Caco-2 (cell line): ENCODE measurements at regions not wholly inside any gene's neighbourhood (a gene's known extent, or its start where the extent isn't known, plus 50 kb on each side); places are given as distances from the start of the nearest gene placed in this dataset.

Source experiments
- BruUV-seq: library from RNA; stranded (reverse); fragments of 400-500 nt; replicated peaks from 2 replicates; lab custom pipeline; 2021; lab: Mats Ljungman, UMichigan
- CTCF ChIA-PET: fragments of 300-600 bp; sonication (Branson Sonifier 250); formaldehyde crosslinking; loops from one replicate; lab custom pipeline; 2022; ENCODE audit warnings: antibody characterized with exemption; lab: Charles Lee
- POLR2A ChIA-PET: fragments of 300-600 bp; sonication (Branson Sonifier 250); formaldehyde crosslinking; loops from one replicate; lab custom pipeline; 2022; ENCODE audit warnings: antibody characterized with exemption; lab: Charles Lee
- DNase-seq, 2 experiments: peaks; one replicate each; pipeline versions ENCODE4 v3.0.0 to v3.0.0-alpha.2; 2020 to 2022
- H3K27me3 ChIP-seq: replicated peaks from 2 replicates; pipeline ENCODE4 v1.6.0; 2011; ENCODE audit warnings: low read length; ENCODE audit not compliant: control insufficient read depth, insufficient read depth
- H3K36me3 ChIP-seq: 2 replicates; pipeline ENCODE4 v1.5.1; 2011; ENCODE audit warnings: low read length; ENCODE audit not compliant: control insufficient read depth, insufficient read depth
- H3K4me1 ChIP-seq: fragments of 250-450 bp; sonication (Bioruptor Pico); 2 replicates; pipeline ENCODE4 v1.5.1; 2020; ENCODE audit warnings: mild to moderate bottlenecking
- H3K4me3 ChIP-seq: 2 replicates; pipeline ENCODE4 v1.5.1; 2011; ENCODE audit warnings: low read depth, mild to moderate bottlenecking, control low read depth, low read length
- H3K9me3 ChIP-seq: fragments of 250-450 bp; sonication (Bioruptor Pico); 2 replicates; pipeline ENCODE4 v1.5.1; 2020; ENCODE audit warnings: mild to moderate bottlenecking, moderate library complexity
- H3K27ac Mint-ChIP-seq: one replicate; pipeline ENCODE4 v1.8.0; 2022; ENCODE audit warnings: mixed read lengths; ENCODE audit not compliant: unreplicated experiment
- H3K27me3 Mint-ChIP-seq: one replicate; pipeline ENCODE4 v1.8.0; 2022; ENCODE audit warnings: mixed read lengths; ENCODE audit not compliant: insufficient read depth, unreplicated experiment
- H3K36me3 Mint-ChIP-seq: one replicate; pipeline ENCODE4 v1.8.0; 2022; ENCODE audit warnings: mild to moderate bottlenecking, mixed read lengths; ENCODE audit not compliant: insufficient read depth, unreplicated experiment
- H3K4me1 Mint-ChIP-seq: one replicate; pipeline ENCODE4 v1.8.0; 2022; ENCODE audit warnings: low read depth, mixed read lengths; ENCODE audit not compliant: unreplicated experiment
- H3K4me3 Mint-ChIP-seq: one replicate; pipeline ENCODE4 v1.8.0; 2022; ENCODE audit warnings: mild to moderate bottlenecking, moderate library complexity, mixed read lengths; ENCODE audit not compliant: unreplicated experiment
- H3K9me3 Mint-ChIP-seq: one replicate; pipeline ENCODE4 v1.8.0; 2022; ENCODE audit warnings: mixed read lengths; ENCODE audit not compliant: unreplicated experiment
- intact Hi-C: fragments of 100-400 bp; cut with micrococcal nuclease; formaldehyde crosslinking; loops from one replicate; pipeline ENCODE4 v1.10.0; 2022; ENCODE audit not compliant: unreplicated experiment
- TF ChIP-seq, protein P1 (sequence below), 2 experiments: fragments of 200-600 bp in 1 of 2; IDR thresholded peaks; 1 replicate in 1 of 2; 2 replicates in 1 of 2; pipeline versions ENCODE4 v1.5.1 to v1.8.0; 2011 to 2022; ENCODE audit warnings: antibody characterized with exemption in 1 of 2, control low read depth in 1 of 2, inconsistent platforms in 1 of 2, low read depth in 1 of 2, low read length in 1 of 2, mild to moderate bottlenecking in 1 of 2, moderate library complexity in 1 of 2; ENCODE audit not compliant: insufficient read depth in 1 of 2, severe bottlenecking in 1 of 2, unreplicated experiment in 1 of 2

DNA sequence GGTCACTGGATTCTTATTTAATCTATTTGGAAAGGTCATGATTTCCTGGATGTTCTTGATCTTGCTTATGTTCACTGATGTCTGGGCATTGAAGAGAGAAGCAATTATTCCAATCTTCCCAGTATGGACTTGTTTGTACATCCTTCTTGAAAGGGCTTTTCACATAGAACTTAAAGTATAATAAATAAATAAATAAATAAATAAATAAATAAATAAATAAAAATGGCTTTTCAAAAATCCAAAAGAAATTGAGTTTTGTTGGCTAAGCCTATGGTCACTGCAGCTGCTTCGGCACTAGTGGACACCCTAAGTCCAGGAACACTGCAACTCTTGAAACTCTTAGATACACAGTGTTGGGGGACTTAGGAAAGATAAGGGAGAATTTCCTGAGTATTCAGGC is 840.7 kb upstream of the EDIL3 start:
- no peaks in the 10 kb centered on the region for H3K9me3 ChIP-seq
- H3K4me3 Mint-ChIP-seq, result no peak overlapping the region
- H3K36me3 ChIP-seq, result no peaks in the 10 kb centered on the region
- no peaks in the 10 kb centered on the region for H3K27me3 Mint-ChIP-seq
- H3K4me3 ChIP-seq, result no peak overlapping the region
- CTCF ChIA-PET, result no interaction called here
- BruUV-seq, result no TSS peak
- H3K4me1 Mint-ChIP-seq, result no peaks in the 10 kb centered on the region
- H3K4me1 ChIP-seq, result no peaks in the 10 kb centered on the region
- TF ChIP-seq, protein P1, sequence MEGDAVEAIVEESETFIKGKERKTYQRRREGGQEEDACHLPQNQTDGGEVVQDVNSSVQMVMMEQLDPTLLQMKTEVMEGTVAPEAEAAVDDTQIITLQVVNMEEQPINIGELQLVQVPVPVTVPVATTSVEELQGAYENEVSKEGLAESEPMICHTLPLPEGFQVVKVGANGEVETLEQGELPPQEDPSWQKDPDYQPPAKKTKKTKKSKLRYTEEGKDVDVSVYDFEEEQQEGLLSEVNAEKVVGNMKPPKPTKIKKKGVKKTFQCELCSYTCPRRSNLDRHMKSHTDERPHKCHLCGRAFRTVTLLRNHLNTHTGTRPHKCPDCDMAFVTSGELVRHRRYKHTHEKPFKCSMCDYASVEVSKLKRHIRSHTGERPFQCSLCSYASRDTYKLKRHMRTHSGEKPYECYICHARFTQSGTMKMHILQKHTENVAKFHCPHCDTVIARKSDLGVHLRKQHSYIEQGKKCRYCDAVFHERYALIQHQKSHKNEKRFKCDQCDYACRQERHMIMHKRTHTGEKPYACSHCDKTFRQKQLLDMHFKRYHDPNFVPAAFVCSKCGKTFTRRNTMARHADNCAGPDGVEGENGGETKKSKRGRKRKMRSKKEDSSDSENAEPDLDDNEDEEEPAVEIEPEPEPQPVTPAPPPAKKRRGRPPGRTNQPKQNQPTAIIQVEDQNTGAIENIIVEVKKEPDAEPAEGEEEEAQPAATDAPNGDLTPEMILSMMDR (IDR thresholded peaks at IDR 0.05; ENCODE audit: insufficient read depth in 1 of 2, low read depth in 1 of 2, low read length in 1 of 2, severe bottlenecking in 1 of 2, unreplicated experiment in 1 of 2), result no peak
- no peaks in the 10 kb centered on the region for H3K9me3 Mint-ChIP-seq
- intact Hi-C loops, result no loop called here
- POLR2A ChIA-PET, result no interaction called here
- no peaks in the 10 kb centered on the region for H3K36me3 Mint-ChIP-seq
- no peaks in the 10 kb centered on the region for H3K27me3 ChIP-seq
- DNase-seq, result no peak
- H3K27ac Mint-ChIP-seq, result no peak overlapping the region

DNA sequence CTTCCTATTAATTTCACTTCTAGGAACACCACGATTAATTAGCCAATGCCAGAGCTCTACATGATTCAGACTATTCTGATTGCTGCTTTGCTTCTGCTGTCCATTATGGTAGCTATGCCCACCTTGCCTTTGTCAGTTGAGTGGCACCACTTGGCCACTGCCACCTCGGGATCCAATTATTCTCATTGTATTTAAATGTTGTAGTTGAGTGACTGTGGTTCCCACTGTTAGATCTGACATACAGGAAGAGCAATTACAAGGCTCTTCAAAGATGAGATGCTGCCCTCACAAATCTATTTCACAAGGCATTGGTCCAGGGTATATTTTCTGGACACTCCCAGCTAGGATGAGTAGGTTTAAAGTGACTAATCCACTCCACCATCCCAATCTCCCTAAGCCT is 864.5 kb upstream of the EDIL3 start:
- H3K27me3 ChIP-seq, result no peaks in the 10 kb centered on the region
- BruUV-seq, result no TSS peak
- H3K27ac Mint-ChIP-seq, result no peak overlapping the region
- no peak overlapping the region for H3K4me3 ChIP-seq
- H3K4me1 ChIP-seq, result no peaks in the 10 kb centered on the region
- no peaks in the 10 kb centered on the region for H3K36me3 ChIP-seq
- intact Hi-C loops, result no loop called here
- ChIA-PET POLR2A (no interaction called here), CTCF (no interaction called here)
- no peaks in the 10 kb centered on the region for H3K27me3 Mint-ChIP-seq
- no peaks in the 10 kb centered on the region for H3K9me3 ChIP-seq
- no peaks in the 10 kb centered on the region for H3K36me3 Mint-ChIP-seq
- H3K4me1 Mint-ChIP-seq, result no peaks in the 10 kb centered on the region
- TF ChIP-seq, protein P1 (IDR thresholded peaks at IDR 0.05; ENCODE audit: insufficient read depth in 1 of 2, low read depth in 1 of 2, low read length in 1 of 2, severe bottlenecking in 1 of 2, unreplicated experiment in 1 of 2), result no peak
- no peak for DNase-seq
- H3K4me3 Mint-ChIP-seq, result no peak overlapping the region
- peaks cover 15% of the 10 kb centered on the region for H3K9me3 Mint-ChIP-seq

DNA sequence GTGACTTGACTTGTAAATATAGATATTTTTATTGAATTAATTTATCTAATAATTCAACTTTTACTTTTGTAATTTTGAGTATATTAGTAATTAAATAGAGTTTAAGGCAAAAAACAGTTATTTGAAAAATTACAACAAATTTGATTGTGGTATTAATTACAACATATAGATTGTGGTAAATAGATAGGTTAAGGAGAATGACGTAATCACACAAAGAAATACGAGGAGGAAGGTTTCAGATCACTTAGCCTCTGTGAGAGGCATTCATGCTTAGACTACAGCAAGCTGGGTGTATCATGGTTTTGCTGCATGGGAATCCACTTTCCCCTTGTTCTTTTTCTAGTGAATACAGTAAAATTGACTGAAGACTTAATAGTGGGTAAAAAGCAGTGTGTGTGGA is 878.4 kb upstream of the EDIL3 start:
- intact Hi-C loops, result no loop called here
- no peaks in the 10 kb centered on the region for H3K4me1 Mint-ChIP-seq
- no peak overlapping the region for H3K4me3 Mint-ChIP-seq
- TF ChIP-seq, protein P1 (IDR thresholded peaks at IDR 0.05; ENCODE audit: insufficient read depth in 1 of 2, low read depth in 1 of 2, low read length in 1 of 2, severe bottlenecking in 1 of 2, unreplicated experiment in 1 of 2), result no peak
- Histone ChIP-seq H3K4me1 (no peaks in the 10 kb centered on the region), H3K27me3 (no peaks in the 10 kb centered on the region), H3K9me3 (no peaks in the 10 kb centered on the region), H3K4me3 (no peak overlapping the region), H3K36me3 (no peaks in the 10 kb centered on the region)
- no peaks in the 10 kb centered on the region for H3K9me3 Mint-ChIP-seq
- no peak for DNase-seq
- ChIA-PET CTCF (no interaction called here), POLR2A (no interaction called here)
- H3K27me3 Mint-ChIP-seq, result no peaks in the 10 kb centered on the region
- BruUV-seq, result no TSS peak
- H3K36me3 Mint-ChIP-seq, result no peaks in the 10 kb centered on the region
- H3K27ac Mint-ChIP-seq, result no peak overlapping the region
